ENCODE measurements at regions not wholly inside any gene's neighbourhood (a gene's known extent, or its start where the extent isn't known, plus 50 kb on each side); places are given as distances from the start of the nearest gene placed in this dataset.

- TF ChIP-seq CTCF (IDR thresholded peaks at IDR 0.05 in 4 of 5, conservative IDR thresholded peaks at IDR 0.05 in 1 of 5) (no peak), POLR2A (IDR thresholded peaks at IDR 0.05) (no peak)
These were observed 592.3 kb downstream of the SH2D4B start for GRCh38 chr10:81130014-81130413.
